ENCODE measurements at regions not wholly inside any gene's neighbourhood (a gene's known extent, or its start where the extent isn't known, plus 50 kb on each side); places are given as distances from the start of the nearest gene placed in this dataset.

GRCh38 chr2:46239175-46239846, 57.9 kb upstream of the EPAS1 start:
- TF ChIP-seq CTCF (IDR thresholded peaks at IDR 0.05) (no peak), POLR2A (IDR thresholded peaks at IDR 0.05) (no peak)
